Stimulated activated CD8-positive, alpha-beta memory T cell treated with anti-CD3 and anti-CD28 coated beads, Interleukin-12 subunit alpha, Interleukin-12 subunit beta, amount 100 ng/mL, for 4 hours (primary cell): ENCODE measurements at regions not wholly inside any gene's neighbourhood (a gene's known extent, or its start where the extent isn't known, plus 50 kb on each side); places are given as distances from the start of the nearest gene placed in this dataset.

Experiments
- DNase-seq: peaks from one replicate; pipeline ENCODE4 v3.0.0-alpha.2; 2020; ENCODE audit warnings: low read depth

GRCh38 chr16:5851393-5851982, 753.9 kb upstream of the EEF2KMT start:
- no peak for DNase-seq

- no peak for DNase-seq
These were observed 753.2 kb upstream of the EEF2KMT start for GRCh38 chr16:5850632-5851392.

DNA sequence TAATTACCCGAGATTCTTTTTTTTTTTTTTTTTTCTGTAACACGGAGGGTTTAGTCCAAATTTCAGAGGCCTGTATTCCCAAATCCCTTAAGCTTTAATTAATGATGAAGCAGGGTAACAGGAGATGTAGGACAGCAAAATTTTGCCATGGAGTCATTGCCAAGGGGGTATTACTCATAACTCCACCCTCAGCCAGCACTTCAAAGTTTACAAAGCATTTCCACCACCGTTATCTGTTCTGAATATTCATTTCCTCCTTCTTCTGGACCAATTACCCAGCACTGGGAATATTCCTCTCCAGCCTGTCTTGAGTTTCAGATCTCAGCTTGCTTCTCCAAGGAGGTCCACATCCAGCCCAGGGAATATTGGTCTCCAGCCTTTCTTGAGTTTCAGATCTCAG, 747.5 kb upstream of the EEF2KMT start:
- no peak for DNase-seq

GRCh38 chr16:5841974-5842373, 744.4 kb upstream of the EEF2KMT start:
- DNase-seq: no peak

- no peak for DNase-seq
These were observed 741.1 kb upstream of the EEF2KMT start for GRCh38 chr16:5838725-5839124.

DNA sequence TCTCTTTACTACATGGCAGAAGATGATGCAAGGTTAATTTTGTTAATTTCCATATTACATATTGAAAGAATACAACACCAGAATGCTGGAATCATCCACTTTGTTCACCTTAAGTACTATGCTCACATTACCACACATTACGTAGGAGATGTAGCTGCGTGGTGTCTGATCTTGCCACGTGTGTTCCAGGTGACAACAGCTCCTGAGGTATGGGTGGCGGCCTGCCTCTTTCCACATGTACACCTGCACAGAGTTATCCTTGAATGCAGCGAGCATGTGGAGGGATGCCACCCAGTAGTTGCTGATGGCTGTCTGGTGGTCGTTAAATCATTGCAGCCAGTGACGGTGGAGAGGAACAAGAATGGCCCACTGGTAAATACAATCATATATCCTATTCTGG, 740.5 kb upstream of the EEF2KMT start:
- DNase-seq: no peak

DNA sequence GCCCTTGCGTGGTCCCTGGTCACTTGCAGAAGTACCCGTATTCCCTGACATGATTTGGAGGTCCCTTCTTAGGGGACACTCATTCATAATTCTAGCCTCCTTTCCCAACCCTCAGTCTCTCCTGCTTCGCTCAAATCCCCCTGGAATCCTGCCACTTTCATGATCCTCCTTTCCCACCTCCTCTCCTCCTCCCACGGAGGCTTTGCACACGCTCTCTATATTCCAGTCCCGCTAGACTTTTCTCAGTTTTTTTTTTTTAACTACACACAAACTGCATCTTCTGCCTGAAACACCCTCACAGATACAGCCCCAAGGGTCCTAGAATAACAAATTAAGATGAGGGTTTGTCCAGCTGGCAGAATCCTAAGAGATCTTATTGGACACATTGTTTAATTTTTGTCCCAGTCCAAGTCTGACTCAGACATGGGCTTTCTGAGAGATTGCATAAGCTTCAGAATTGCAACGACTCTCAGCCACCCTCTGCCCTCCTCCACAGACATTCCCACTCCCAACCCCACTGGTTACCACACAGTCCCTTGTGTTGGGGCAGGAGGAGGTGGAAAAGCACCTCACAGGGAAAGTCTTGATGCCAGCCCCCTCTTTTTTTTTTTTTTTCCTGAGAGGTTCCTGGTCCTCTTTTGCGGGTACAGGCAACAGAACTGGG, 739.5 kb upstream of the EEF2KMT start:
- DNase-seq: no peak

DNA sequence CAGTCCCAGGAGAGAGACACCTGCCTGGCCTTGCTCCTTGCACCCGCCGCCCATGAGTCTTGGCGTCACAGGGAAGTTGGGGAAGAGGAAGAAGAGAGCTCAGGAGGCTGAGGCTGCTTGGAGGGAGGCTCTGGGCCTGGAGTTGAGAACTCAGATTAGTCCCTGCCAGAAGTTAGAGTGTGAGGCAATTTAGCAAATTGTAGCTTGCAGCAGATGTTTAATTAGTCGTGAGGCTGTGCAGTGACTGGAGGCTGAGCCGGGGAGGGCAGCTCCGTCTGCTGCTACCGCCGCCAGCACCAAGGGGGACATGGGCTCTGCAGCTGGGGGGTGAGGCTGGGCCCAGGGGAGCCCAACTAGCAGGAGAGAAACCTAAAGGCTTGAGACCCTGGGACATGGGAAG, 738.3 kb upstream of the EEF2KMT start:
- DNase-seq: no peak

GRCh38 chr16:5826332-5826731, 728.7 kb upstream of the EEF2KMT start:
- no peak for DNase-seq

- no peak for DNase-seq
These were observed 722.9 kb upstream of the EEF2KMT start for GRCh38 chr16:5820472-5820871.

DNA sequence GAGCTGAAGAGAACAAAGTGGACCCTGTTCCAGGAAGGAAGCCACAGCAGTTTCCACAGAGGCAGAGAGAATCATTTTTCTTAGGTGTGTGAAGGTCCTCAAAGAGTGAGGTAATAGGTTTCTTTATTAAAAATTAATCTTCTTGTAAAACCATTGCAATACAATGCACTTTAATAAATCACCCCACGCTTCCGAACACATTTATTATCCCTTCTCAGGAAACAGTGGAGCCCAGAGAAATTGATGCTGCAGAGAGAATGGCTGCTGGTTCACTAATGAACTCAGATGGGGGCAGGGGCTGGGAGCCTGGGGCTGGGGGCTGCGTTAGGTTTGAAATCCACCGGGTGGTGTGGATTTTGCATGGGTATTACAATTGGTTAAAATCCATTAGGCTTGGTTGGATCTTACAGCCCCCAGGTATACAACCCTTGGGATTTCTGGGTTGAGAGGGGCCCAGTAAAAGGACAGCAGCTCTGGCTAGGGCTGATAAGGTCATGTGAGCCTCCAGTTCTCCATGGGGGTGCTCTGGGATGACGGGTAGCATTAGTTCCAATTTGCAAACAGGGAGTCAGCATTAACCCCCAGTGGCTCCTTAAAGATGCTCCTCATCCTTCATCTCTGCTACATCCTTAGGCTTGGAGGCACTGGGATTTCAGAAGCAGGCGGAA, 718.1 kb upstream of the EEF2KMT start:
- no peak for DNase-seq

- DNase-seq: no peak
These were observed 703.8 kb upstream of the EEF2KMT start for GRCh38 chr16:5801396-5801795.

GRCh38 chr16:5793556-5793955, 696.0 kb upstream of the EEF2KMT start:
- no peak for DNase-seq

- DNase-seq: no peak
These were observed 693.5 kb upstream of the EEF2KMT start for GRCh38 chr16:5791011-5791657.

DNA sequence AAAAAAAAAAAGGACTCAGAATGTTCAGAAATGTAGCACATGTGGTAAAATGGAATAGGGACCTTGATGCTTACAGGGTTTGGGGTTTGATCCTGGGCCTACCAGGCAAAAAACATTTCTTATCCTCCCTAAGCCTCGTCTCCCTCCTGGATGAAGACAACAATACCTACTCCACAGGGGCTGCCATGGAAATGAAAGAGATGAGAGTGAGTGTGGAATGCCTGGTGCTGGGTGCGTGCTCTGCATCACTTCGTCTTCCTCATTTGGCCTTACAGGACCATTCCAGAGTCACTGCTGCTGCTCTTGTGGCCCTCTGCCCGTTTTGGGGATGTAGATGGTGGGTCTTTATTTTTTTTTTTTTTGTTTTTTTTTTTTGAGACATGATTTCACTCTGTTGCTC, 692.9 kb upstream of the EEF2KMT start:
- no peak for DNase-seq

DNA sequence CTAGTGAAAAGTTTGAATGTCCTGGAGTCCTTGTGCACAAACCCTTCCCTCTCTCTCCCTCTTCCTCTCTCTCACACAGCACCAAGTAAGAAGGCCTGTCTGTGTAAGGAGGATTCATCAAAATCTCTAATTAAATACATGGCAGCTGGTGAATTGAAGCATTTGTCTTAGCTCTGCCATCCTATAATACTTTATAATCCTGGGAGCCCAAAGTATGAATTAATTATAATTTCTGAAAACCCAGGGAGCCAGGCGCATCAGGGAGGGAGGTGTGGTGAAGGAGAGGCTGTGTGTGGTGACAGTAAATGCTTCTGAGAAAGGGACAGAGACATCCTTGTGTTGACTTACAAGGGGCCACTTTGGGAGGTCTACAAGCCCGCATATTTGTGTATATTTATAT, 691.4 kb upstream of the EEF2KMT start:
- no peak for DNase-seq

DNA sequence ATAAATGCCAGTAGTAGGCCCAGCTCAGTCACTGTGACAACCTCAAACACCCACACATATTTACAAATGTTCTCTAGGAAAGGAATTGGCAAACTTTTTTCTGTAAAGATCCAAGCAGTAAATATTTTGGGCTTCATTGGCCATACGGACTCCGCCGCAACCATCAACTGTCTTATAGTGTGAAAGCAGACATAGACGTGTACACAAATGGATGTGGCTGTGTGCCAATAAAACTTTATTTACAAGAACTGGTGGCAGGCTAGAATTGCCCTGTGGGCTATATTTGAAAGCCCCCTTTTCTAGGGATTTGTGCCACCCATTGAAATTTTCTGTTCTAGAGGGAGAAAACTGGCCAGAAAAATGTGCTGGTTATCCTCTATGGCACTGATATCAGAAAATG, 683.8 kb upstream of the EEF2KMT start:
- DNase-seq: no peak

DNA sequence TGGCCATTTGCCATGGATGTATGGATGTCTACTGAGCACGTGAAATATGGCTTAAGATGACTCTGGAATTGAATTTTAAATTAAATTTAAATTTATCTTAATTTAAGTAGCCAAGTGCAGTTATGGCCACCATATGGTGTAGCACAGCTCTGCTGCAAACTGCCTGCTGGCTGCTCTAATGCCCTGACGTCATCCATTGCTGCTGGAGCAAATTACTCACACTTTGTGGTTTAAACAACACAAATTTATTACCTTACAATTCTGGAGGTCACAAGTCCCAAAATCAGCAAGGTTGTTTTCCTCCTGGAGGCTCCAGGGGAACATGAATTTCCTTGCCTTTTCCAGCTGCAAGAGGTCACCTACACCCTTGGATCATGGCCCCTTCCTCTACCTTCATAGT, 679.3 kb upstream of the EEF2KMT start:
- DNase-seq: no peak

DNA sequence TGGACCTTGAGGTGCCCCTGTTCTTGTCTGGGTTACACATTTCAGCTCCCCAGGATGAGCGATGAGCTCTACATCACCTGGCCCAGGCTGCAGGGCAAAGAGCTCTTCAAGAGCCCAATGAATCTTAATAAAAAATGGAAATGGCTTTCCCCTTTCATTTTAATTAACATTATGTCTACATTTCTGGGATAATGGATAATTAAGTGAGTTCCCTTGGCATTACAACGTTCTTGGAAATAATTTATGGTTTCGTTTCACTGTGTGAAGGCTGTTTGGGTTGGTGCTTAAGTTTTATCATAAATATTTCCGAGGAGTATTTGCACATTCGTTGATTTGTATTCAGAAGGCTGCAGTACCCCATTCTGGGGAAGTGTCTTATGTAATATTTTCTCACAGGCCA, 678.3 kb upstream of the EEF2KMT start:
- no peak for DNase-seq

GRCh38 chr16:5770118-5770517, 672.5 kb upstream of the EEF2KMT start:
- no peak for DNase-seq

DNA sequence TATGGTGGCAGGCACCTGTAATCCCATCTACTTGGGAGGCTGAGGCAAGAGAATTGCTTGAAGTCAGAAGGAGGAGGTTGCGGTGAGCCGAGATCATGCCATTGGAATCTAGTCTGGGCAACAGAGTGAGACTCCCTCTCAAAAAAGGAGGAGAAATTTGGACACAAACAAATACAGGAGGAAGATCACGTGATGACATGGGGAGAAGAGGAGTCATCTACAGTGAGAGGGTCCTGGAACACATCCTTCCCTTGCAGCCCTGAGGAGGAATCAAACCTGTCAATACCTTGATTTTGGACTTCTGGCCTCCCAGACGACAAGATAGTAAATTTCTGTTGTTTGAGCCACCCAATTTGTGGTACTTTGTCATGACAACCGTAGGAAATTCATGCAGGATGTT, 671.9 kb upstream of the EEF2KMT start:
- DNase-seq: no peak

GRCh38 chr16:5768445-5768844, 670.9 kb upstream of the EEF2KMT start:
- DNase-seq: no peak
